ENCODE measurements at regions not wholly inside any gene's neighbourhood (a gene's known extent, or its start where the extent isn't known, plus 50 kb on each side); places are given as distances from the start of the nearest gene placed in this dataset.

DNA sequence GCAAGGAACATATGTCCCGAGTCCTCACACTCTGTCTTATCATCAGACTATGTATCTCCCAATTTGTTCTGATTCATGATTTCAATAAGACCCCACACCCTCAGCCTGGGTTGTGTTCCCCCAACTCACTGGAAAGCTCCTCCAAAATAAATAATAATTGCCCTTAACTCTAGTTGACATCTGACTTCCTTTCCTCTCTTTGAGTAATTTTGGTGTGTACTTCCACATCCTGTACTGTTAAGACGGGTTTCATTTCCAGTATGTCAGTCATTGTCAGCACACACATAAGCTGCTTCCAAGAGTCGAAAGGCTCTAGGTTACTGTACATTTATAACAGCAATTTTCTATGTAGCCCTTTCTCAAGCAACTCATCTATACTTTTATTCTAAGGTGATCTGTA lies 52.2 kb upstream of the C1QTNF7 start:
- TF ChIP-seq, protein P1, sequence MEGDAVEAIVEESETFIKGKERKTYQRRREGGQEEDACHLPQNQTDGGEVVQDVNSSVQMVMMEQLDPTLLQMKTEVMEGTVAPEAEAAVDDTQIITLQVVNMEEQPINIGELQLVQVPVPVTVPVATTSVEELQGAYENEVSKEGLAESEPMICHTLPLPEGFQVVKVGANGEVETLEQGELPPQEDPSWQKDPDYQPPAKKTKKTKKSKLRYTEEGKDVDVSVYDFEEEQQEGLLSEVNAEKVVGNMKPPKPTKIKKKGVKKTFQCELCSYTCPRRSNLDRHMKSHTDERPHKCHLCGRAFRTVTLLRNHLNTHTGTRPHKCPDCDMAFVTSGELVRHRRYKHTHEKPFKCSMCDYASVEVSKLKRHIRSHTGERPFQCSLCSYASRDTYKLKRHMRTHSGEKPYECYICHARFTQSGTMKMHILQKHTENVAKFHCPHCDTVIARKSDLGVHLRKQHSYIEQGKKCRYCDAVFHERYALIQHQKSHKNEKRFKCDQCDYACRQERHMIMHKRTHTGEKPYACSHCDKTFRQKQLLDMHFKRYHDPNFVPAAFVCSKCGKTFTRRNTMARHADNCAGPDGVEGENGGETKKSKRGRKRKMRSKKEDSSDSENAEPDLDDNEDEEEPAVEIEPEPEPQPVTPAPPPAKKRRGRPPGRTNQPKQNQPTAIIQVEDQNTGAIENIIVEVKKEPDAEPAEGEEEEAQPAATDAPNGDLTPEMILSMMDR (IDR thresholded peaks at IDR 0.05; ENCODE audit: low read depth, low read length, missing control alignments), result no peak
- DNase-seq (ENCODE audit: low read depth), result no peak
- H3K4me3 ChIP-seq (ENCODE audit: low read depth, low read length), result no peak overlapping the region

DNA sequence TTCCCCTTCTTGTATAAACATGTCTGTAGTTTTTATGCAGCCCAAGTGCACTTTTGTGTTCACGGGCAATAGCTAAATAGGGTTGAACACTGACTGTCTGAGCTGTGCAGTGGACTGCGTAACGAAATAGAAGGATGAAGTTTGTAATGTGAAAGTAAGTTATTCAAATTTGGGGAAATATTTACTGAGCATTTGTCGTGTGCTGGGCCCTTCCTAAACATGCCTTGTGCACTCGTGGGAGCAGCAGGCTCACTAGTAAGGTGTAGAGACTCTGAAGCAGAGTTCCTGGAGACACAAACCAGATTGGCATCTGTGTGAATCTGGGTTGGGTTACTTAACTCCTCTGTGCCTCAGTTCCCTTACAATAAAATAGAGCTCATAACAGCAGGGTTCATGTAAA lies 51.7 kb upstream of the C1QTNF7 start:
- DNase-seq (ENCODE audit: low read depth), result no peak
- TF ChIP-seq, protein P1 (IDR thresholded peaks at IDR 0.05; ENCODE audit: low read depth, low read length, missing control alignments), result no peak
- H3K4me3 ChIP-seq (ENCODE audit: low read depth, low read length), result no peak overlapping the region

DNA sequence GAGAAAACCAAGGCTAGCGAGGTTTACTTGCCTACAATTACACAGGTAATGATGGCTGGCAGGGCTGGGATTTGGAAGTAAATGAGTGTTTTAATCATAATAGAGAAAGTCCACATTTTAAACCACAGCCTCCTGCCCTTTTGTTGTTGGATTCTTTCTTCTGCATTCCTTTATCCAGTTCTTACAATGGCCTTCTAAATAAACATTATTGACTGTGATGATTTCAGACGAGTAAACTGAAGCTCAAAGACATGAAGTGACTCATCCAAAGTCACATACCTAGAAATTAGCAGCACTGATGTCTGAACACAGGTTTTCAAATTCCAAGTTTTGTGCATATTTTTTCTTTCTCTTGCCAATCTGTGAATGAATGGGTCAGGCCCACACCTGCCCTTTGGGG lies 51.2 kb upstream of the C1QTNF7 start:
- H3K4me3 ChIP-seq (ENCODE audit: low read depth, low read length), result no peak overlapping the region
- DNase-seq (ENCODE audit: low read depth), result no peak
- TF ChIP-seq, protein P1 (IDR thresholded peaks at IDR 0.05; ENCODE audit: low read depth, low read length, missing control alignments), result no peak

Data from GM12864 (cell line).